IMR-90 (cell line): ENCODE measurements at regions not wholly inside any gene's neighbourhood (a gene's known extent, or its start where the extent isn't known, plus 50 kb on each side); places are given as distances from the start of the nearest gene placed in this dataset.
"Not testable (repeated sequence)": the region's sequence is repeated elsewhere in the genome, so short reads cannot be mapped to it uniquely, and the experiment has no call there.

Experiments
- BHLHE40 ChIP-seq: fragments of 150-350 bp; IDR thresholded peaks from 2 replicates; pipeline ENCODE4 v1.6.1; 2016; ENCODE audit warnings: mild to moderate bottlenecking, low read depth, low read length
- CTCF ChIP-seq: conservative IDR thresholded peaks from 2 replicates; pipeline ENCODE4 v1.5.1; 2012; ENCODE audit warnings: mild to moderate bottlenecking, low read depth, low read length, improper control_type of control experiment
- ELK1 ChIP-seq: fragments of 150-350 bp; IDR thresholded peaks from 2 replicates; pipeline ENCODE4 v1.6.1; 2016; ENCODE audit warnings: low read depth, mild to moderate bottlenecking, low read length, moderate library complexity, borderline replicate concordance
- MAFK ChIP-seq: IDR thresholded peaks from 2 replicates; pipeline ENCODE4 v1.6.1; 2012; ENCODE audit warnings: low read depth, low read length, improper control_type of control experiment
- MXI1 ChIP-seq: IDR thresholded peaks from 2 replicates; pipeline ENCODE4 v1.6.1; 2012; ENCODE audit warnings: low read depth, mild to moderate bottlenecking, low read length, moderate library complexity, borderline replicate concordance
- POLR2A ChIP-seq: IDR thresholded peaks from 2 replicates; pipeline ENCODE4 v1.6.1; 2012; ENCODE audit warnings: mild to moderate bottlenecking, low read depth, low read length
- RAD21 ChIP-seq: IDR thresholded peaks from 2 replicates; pipeline ENCODE4 v1.6.1; 2012; ENCODE audit warnings: low read length, improper control_type of control experiment
- RCOR1 ChIP-seq: IDR thresholded peaks from 2 replicates; pipeline ENCODE4 v1.6.1; 2012; ENCODE audit warnings: mild to moderate bottlenecking, low read length, improper control_type of control experiment; ENCODE audit not compliant: insufficient replicate concordance
- SMC3 ChIP-seq: fragments of 150-350 bp; IDR thresholded peaks from 2 replicates; pipeline ENCODE4 v1.6.1; 2016; ENCODE audit warnings: low read depth, mild to moderate bottlenecking, antibody characterized with exemption, low read length, moderate library complexity
- USF2 ChIP-seq: fragments of 150-350 bp; IDR thresholded peaks from 2 replicates; pipeline ENCODE4 v1.6.1; 2017; ENCODE audit warnings: mild to moderate bottlenecking, antibody characterized with exemption, low read length, low read depth

GRCh38 chrX:107393656-107394055 is 55.8 kb upstream of the FRMPD3 start:
- TF ChIP-seq CTCF, ELK1, POLR2A, RCOR1, BHLHE40, USF2, MAFK, RAD21, MXI1, SMC3: not testable (repeated sequence)
